DND-41 (cell line): ENCODE measurements at regions not wholly inside any gene's neighbourhood (a gene's known extent, or its start where the extent isn't known, plus 50 kb on each side); places are given as distances from the start of the nearest gene placed in this dataset.

Source experiments
- CTCF ChIP-seq: IDR thresholded peaks from 2 replicates; pipeline ENCODE4 v1.5.1; 2012; ENCODE audit warnings: borderline replicate concordance, low read length, moderate library complexity, mild to moderate bottlenecking; ENCODE audit not compliant: poor library complexity, severe bottlenecking; ENCODE audit errors: extremely low read depth
- EZH2 ChIP-seq: IDR thresholded peaks from 3 replicates; pipeline ENCODE4 v1.6.1; 2012; ENCODE audit warnings: borderline replicate concordance, low read depth, mild to moderate bottlenecking, moderate library complexity, low read length, inconsistent platforms; ENCODE audit not compliant: severe bottlenecking

- no peak for TF ChIP-seq CTCF
- TF ChIP-seq EZH2: no peak
These were observed 226.4 kb upstream of the DPYD start for GRCh38 chr1:98147280-98147679.
